ENCODE measurements at regions not wholly inside any gene's neighbourhood (a gene's known extent, or its start where the extent isn't known, plus 50 kb on each side); places are given as distances from the start of the nearest gene placed in this dataset.

- no peak for TF ChIP-seq CTCF (conservative IDR thresholded peaks at IDR 0.05; ENCODE audit: low read depth, low read length)
- no peak for DNase-seq (ENCODE audit: low read depth)
- H3K4me3 ChIP-seq (ENCODE audit: low read depth, low read length), result no peak overlapping the region
Observed at GRCh38 chr4:10983885-10984640, 299.5 kb upstream of the CLNK start.

- no peak for TF ChIP-seq CTCF (conservative IDR thresholded peaks at IDR 0.05; ENCODE audit: low read depth, low read length)
Observed at GRCh38 chr4:10983268-10983667, 298.7 kb upstream of the CLNK start.

GRCh38 chr4:10982305-10982704, 297.7 kb upstream of the CLNK start:
- TF ChIP-seq CTCF (conservative IDR thresholded peaks at IDR 0.05; ENCODE audit: low read depth, low read length), result no peak
- no peak for DNase-seq (ENCODE audit: low read depth)
- no peak overlapping the region for H3K4me3 ChIP-seq (ENCODE audit: low read depth, low read length)

More at GRCh38 chr4:10983268-10983667, 298.7 kb upstream of the CLNK start:
- no peak overlapping the region for H3K4me3 ChIP-seq (ENCODE audit: low read depth, low read length)
- no peak for DNase-seq (ENCODE audit: low read depth)

GRCh38 chr4:10981576-10981975, 297.0 kb upstream of the CLNK start:
- no peak for TF ChIP-seq CTCF (conservative IDR thresholded peaks at IDR 0.05; ENCODE audit: low read depth, low read length)
- H3K4me3 ChIP-seq (ENCODE audit: low read depth, low read length), result no peak overlapping the region
- no peak for DNase-seq (ENCODE audit: low read depth)

- no peak overlapping the region for H3K4me3 ChIP-seq (ENCODE audit: low read depth, low read length)
- no peak for DNase-seq (ENCODE audit: low read depth)
- no peak for TF ChIP-seq CTCF (conservative IDR thresholded peaks at IDR 0.05; ENCODE audit: low read depth, low read length)
Observed at GRCh38 chr4:10981096-10981495, 296.5 kb upstream of the CLNK start.

- DNase-seq (ENCODE audit: low read depth), result no peak
- TF ChIP-seq CTCF (conservative IDR thresholded peaks at IDR 0.05; ENCODE audit: low read depth, low read length), result no peak
Observed at GRCh38 chr4:10979032-10979431, 294.5 kb upstream of the CLNK start.

GRCh38 chr4:10977534-10977933, 293.0 kb upstream of the CLNK start:
- TF ChIP-seq CTCF (conservative IDR thresholded peaks at IDR 0.05; ENCODE audit: low read depth, low read length), result no peak
- no peak overlapping the region for H3K4me3 ChIP-seq (ENCODE audit: low read depth, low read length)
- DNase-seq (ENCODE audit: low read depth), result no peak

More at GRCh38 chr4:10979032-10979431, 294.5 kb upstream of the CLNK start:
- H3K4me3 ChIP-seq (ENCODE audit: low read depth, low read length), result no peak overlapping the region

Data from choroid plexus epithelial cell (primary cell).